CMK (cell line): ENCODE measurements at regions not wholly inside any gene's neighbourhood (a gene's known extent, or its start where the extent isn't known, plus 50 kb on each side); places are given as distances from the start of the nearest gene placed in this dataset.
"Not testable (repeated sequence)": the region's sequence is repeated elsewhere in the genome, so short reads cannot be mapped to it uniquely, and the experiment has no call there.

ENCODE experiments used
- DNase-seq: peaks from one replicate; pipeline ENCODE4 v3.0.0-alpha.2; 2010; ENCODE audit warnings: low read depth

- no peak for DNase-seq
These were observed 157.9 kb downstream of the ZNF664 start for GRCh38 chr12:124130691-124131591.

- DNase-seq = no peak
These were observed 158.6 kb downstream of the ZNF664 start for GRCh38 chr12:124131659-124132058.

- no peak for DNase-seq
These were observed 159.5 kb downstream of the ZNF664 start for GRCh38 chr12:124132530-124132929.

GRCh38 chr12:124136796-124137195 is 158.1 kb upstream of the RFLNA start:
- no peak for DNase-seq

- no peak for DNase-seq
These were observed 153.9 kb upstream of the RFLNA start for GRCh38 chr12:124140944-124141486.

GRCh38 chr12:124141611-124142010 is 153.3 kb upstream of the RFLNA start:
- DNase-seq = not testable (repeated sequence)

- no peak for DNase-seq
These were observed 152.4 kb upstream of the RFLNA start for GRCh38 chr12:124142395-124143035.

GRCh38 chr12:124143726-124144125 is 151.2 kb upstream of the RFLNA start:
- DNase-seq = no peak

GRCh38 chr12:124144531-124145194 is 150.2 kb upstream of the RFLNA start:
- DNase-seq = no peak

- DNase-seq = no peak
These were observed 147.9 kb upstream of the RFLNA start for GRCh38 chr12:124147027-124147426.

GRCh38 chr12:124147575-124147974 is 147.3 kb upstream of the RFLNA start:
- no peak for DNase-seq

- no peak for DNase-seq
These were observed 146.2 kb upstream of the RFLNA start for GRCh38 chr12:124148481-124149273.

GRCh38 chr12:124149287-124149686 is 145.6 kb upstream of the RFLNA start:
- no peak for DNase-seq

- no peak for DNase-seq
These were observed 144.7 kb upstream of the RFLNA start for GRCh38 chr12:124150168-124150567.

GRCh38 chr12:124151583-124151982 is 143.3 kb upstream of the RFLNA start:
- no peak for DNase-seq

- no peak for DNase-seq
These were observed 142.2 kb upstream of the RFLNA start for GRCh38 chr12:124152731-124153130.

GRCh38 chr12:124153392-124153791 is 141.5 kb upstream of the RFLNA start:
- DNase-seq = no peak

- no peak for DNase-seq
These were observed 137.5 kb upstream of the RFLNA start for GRCh38 chr12:124157406-124157805.

- DNase-seq = no peak
These were observed 135.2 kb upstream of the RFLNA start for GRCh38 chr12:124159655-124160054.

GRCh38 chr12:124160097-124160756 is 134.7 kb upstream of the RFLNA start:
- DNase-seq = no peak

- DNase-seq = not testable (repeated sequence)
These were observed 133.5 kb upstream of the RFLNA start for GRCh38 chr12:124161402-124161801.
